HG03571 (cell line): ENCODE measurements at regions not wholly inside any gene's neighbourhood (a gene's known extent, or its start where the extent isn't known, plus 50 kb on each side); places are given as distances from the start of the nearest gene placed in this dataset.

Experiments
- ATAC-seq: cut with Tn5 transposase; IDR thresholded peaks from one replicate; pipeline ENCODE4 v1.9.1; 2021; ENCODE audit not compliant: unreplicated experiment

- ATAC-seq, result no peak
These were observed 88.4 kb downstream of the ENGASE start for GRCh38 chr17:79163071-79163470.

- no peak for ATAC-seq
These were observed 87.7 kb downstream of the ENGASE start for GRCh38 chr17:79162012-79162963.

DNA sequence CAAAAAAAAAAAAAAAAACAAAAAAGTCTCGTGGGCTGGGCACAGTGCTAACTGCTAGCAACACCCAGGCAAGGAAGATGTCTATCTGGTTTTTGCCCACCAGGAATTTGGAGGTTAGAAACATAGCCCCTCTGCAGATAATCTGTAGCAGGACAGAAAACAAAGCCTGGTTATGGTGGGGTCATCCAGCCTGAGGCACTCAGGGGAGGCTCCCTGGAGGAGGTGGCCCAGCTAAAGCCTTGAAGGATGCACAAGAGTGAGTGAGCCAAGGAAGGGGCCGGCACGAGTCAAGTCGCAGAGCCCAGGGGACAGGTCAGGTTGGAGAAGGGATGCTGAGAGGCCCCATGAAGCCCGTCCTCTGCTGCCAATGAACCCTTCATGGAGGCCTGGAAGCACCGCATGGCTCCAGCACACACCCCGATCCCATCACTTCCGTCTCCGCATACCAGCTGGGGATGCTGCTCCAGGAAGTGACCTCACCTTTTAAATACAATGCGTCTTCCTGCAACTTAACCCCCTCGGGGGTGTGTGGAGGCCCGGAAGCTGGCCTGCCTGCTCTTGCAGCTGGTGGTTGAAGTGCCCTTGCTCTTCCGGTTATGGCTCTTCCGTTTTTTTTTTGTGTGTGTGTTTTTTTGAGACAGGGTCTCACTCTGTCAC, 86.5 kb downstream of the ENGASE start:
- ATAC-seq, result no peak

DNA sequence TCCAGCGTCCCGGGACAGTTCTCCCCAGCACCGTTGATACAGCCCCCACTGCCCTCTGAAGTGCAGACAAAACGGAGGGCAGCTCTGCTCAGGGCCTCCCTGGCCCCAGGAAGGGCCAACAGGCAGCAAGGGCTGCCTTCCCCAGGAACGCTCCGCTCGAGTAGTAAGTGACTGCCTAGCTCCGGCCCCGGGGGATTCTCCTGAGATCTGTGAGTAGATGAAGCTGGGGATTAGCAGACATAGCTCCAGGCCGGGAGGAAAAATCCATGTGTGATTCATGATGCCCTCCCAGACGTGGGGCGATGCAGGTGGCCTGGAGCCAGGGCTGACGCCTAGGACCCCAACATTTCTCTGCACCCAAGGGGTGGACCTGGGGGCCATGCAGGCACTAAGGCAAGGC, 85.3 kb downstream of the ENGASE start:
- no peak for ATAC-seq

GRCh38 chr17:79159471-79159870, 84.8 kb downstream of the ENGASE start:
- ATAC-seq, result no peak

- ATAC-seq, result no peak
These were observed 82.0 kb downstream of the ENGASE start for GRCh38 chr17:79156463-79157095.

GRCh38 chr17:79155701-79156100, 81.1 kb downstream of the ENGASE start:
- ATAC-seq, result no peak

DNA sequence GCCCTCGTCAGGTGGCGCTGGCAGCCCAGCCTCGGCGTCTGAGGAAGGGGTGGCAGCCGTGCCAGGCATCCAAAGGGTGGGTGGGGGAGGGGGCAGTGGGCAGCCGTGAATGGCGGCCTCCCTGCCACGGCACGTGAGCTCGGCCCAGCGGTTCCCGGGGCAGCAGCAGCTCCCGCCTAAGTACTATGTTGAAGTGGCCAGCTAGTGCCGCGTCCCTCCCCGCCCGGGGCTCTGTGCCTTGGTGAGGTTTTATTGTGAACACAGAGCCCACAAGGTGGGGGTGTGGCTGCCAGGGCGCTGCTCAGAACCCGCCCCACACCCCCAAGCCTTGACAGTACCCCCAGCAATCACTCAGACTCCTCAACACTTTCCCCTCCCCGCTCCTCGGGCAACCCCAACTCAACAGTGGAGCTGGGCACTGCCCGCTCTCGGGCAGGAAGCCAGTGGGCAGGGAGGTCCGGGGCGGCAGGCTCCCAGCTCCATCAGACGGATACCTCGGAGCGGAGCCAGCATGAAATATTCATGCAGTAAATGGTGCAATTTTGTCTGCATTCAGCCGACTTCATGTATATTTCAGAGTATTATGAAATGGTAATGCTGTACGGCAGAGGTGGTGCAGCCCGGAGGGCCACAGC, 80.4 kb downstream of the ENGASE start:
- ATAC-seq, result no peak

DNA sequence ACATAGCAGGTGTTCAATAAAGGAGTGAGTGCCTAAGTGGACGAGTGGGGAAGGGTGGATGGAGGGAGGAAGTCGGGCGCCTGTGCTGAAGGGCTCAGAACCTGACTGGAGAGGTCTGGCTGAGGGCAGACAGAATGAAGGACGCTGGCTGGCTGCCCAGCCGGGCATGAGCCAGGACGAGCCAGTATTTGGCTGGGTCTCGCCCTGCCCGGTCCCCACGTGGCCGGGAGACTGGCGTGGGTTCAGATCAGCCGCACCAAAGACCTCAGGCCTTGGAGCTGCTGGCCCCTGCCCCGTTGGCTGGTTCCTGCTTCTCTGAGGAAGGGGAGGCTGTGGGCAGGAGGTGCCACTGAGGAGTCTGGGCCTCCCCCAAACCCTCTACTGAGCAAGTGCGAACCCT, 79.8 kb downstream of the ENGASE start:
- no peak for ATAC-seq

DNA sequence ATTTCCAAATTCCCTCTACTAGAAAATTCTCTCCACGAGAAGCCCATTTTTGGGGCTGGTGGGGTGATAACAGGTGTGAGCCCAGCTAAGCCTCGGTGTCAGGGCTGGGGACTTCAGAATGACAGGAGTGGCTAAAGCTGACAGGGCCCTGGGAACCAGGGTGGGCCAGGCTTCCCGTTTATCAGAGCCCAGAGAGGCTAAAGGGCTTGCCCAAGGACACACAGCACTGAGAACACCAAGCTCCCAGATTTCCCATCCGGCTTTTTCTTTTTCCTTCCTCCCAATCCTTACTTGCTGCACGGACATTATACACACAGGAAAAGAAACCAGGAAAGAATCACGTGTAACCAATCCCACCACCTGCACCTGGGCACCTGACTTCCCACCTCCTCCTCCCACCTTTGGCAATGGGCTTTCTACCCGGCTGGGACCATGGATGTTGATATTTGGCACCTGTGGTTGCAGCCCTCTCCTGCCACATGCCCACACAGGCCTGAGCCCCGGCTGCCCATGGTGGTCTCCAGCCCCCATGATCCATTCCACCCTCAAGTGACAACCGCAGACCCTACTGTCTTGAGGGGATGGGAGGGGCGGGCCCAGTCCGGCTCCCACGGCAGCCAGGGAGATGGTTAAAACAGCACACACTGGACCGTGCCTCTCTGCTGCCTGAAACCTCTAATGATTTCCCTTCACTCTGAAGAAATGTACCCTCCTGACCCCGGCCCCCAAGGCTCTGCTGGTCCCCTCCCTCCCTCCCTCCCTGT, 78.9 kb downstream of the ENGASE start:
- ATAC-seq, result no peak

- ATAC-seq, result no peak
These were observed 78.0 kb downstream of the ENGASE start for GRCh38 chr17:79152636-79153035.

- ATAC-seq, result no peak
These were observed 77.5 kb downstream of the ENGASE start for GRCh38 chr17:79152110-79152509.

- ATAC-seq, result no peak
These were observed 76.2 kb downstream of the ENGASE start for GRCh38 chr17:79150799-79151198.

GRCh38 chr17:79150035-79150733, 75.6 kb downstream of the ENGASE start:
- ATAC-seq, result no peak

- ATAC-seq, result no peak
These were observed 74.0 kb downstream of the ENGASE start for GRCh38 chr17:79148584-79148983.

DNA sequence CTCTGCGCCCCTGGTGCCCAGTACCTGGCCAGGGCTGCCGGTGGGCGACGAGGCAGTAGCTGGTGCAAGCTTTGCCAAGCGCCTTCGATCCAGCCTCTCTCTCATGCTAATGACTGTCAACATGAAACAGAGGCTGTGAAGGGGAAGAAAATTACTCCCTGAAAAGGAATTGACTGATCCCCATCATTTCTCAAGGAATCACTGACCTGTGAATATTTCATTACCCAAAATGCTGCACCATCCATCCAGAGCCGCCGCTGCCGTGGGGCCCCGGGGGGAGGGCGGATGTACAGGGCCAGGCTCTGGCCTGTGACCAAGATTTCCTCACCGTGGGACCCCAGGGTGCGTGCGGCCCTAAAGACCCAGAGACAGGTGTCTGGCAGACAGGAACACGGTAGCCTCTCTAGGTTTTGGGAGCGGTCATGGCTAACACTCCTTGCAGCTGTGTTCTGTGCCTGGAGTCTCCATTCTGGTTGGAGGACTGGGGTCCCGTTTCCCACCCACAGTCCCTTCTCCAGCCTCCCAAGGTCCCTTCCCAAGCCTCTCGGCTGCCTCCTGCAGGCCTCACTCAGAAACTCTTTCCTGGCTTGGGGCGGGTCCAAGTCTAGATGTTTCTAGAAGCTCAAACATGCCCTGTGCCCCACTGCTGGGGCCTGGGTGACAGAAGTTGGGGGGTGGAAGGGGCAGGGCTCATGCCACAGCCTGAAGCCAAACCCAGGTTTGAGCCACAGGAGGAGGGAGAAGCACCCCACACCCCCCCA, 73.3 kb downstream of the ENGASE start:
- no peak for ATAC-seq

GRCh38 chr17:79146562-79146961, 71.9 kb downstream of the ENGASE start:
- no peak for ATAC-seq

DNA sequence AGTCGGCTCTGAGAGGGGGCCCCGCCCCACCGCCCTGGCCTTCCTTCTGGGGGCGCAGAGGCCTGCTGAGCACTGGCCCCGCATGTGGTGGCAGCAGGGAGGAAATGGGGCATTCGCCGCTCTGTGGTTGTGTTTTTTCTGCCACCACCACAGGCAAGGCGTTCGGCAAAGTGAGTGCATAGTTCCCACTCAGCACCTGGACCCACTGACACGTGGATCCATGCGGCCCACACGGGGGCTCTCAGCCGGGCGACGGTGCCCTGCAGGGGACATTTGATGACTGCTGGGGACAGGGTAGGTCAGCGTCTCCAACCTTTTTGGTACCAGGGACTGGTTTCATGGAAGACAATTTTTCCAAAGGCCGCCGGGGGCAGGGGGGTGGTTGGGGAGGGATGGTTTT, 70.9 kb downstream of the ENGASE start:
- ATAC-seq, result no peak

DNA sequence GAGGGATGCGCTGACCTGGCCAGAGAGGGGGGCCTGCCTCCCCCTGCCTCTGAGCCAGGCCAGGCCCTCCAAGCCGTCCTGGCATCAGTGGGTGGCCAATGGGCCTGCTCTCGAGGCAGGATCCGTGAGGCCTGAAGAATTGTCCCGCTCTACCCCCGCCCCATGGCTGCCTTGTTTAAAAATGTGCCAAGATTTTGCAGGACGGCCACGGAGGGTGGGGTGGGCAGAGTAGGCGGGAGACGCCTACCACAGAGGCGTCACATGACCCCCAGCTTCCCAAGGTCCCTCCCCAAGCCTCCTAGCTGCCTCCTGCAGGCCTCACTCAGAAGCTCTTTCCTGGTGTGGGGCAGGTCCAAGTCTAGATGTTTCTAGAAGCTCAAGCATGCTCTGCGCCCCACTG, 69.5 kb downstream of the ENGASE start:
- no peak for ATAC-seq
